Rectal smooth muscle tissue (tissue), 1 donor: ENCODE measurements at regions not wholly inside any gene's neighbourhood (a gene's known extent, or its start where the extent isn't known, plus 50 kb on each side); places are given as distances from the start of the nearest gene placed in this dataset.

Experiments used
- H3K27ac ChIP-seq: one replicate; pipeline ENCODE4 v1.7.0; 2013; ENCODE audit warnings: low read depth, low read length, inconsistent platforms
- H3K27me3 ChIP-seq: one replicate; pipeline ENCODE4 v1.7.0; 2013; ENCODE audit warnings: low read length; ENCODE audit not compliant: control insufficient read depth, insufficient read depth
- H3K36me3 ChIP-seq: one replicate; pipeline ENCODE4 v1.7.0; 2013; ENCODE audit warnings: low read length; ENCODE audit not compliant: control insufficient read depth, insufficient read depth
- H3K4me1 ChIP-seq: one replicate; pipeline ENCODE4 v1.7.0; 2013; ENCODE audit warnings: low read length; ENCODE audit not compliant: control insufficient read depth, insufficient read depth
- H3K4me3 ChIP-seq: one replicate; pipeline ENCODE4 v1.7.0; 2013; ENCODE audit warnings: low read length
- H3K9ac ChIP-seq: one replicate; pipeline ENCODE4 v1.7.0; 2013; ENCODE audit warnings: low read length

DNA sequence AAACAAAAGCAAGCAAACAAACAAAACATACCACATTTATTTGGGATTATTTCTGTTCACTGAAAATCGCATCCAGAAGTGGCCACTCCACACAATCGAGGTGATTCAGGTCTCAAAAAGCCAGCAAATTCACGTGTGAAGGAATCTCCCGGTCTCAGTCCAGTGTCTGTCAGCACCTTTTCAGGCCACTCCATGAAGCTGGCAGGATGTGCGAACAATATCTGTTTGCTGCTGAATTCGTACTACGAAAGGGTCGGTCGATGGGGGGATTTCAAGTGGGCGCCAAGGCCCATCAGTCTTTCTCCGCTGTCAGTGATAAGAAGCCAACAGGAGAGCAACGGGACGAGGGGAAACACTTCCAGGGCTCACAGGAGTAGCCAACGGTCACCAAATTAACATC lies 505.1 kb downstream of the IRX1 start:
- Histone ChIP-seq H3K9ac (no peak overlapping the region), H3K4me3 (no peak overlapping the region), H3K36me3 (no peaks in the 10 kb centered on the region), H3K4me1 (no peaks in the 10 kb centered on the region), H3K27me3 (no peaks in the 10 kb centered on the region), H3K27ac (no peak overlapping the region)

DNA sequence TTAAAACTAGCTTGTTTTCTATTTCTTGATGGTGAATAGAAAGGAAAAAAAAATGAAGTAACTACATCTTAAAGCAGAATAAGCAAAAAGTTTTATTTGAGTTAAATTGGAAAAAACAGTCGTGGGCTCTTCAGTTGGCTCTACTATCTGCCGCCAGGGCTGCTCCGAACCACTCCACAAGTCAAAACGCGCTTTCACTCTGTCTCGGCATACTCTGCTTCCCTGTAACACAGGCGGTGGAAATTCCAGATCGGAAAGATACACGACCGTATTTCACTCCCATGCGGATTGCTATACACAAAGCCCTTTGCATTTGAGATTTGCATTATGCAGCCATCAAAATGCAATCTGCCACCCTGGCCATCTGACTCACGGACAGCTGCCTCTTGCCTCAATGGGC lies 505.6 kb downstream of the IRX1 start:
- no peaks in the 10 kb centered on the region for H3K27me3 ChIP-seq
- H3K4me1 ChIP-seq, result no peaks in the 10 kb centered on the region
- H3K4me3 ChIP-seq, result no peak overlapping the region
- H3K27ac ChIP-seq, result no peak overlapping the region
- no peak overlapping the region for H3K9ac ChIP-seq
- H3K36me3 ChIP-seq, result no peaks in the 10 kb centered on the region

DNA sequence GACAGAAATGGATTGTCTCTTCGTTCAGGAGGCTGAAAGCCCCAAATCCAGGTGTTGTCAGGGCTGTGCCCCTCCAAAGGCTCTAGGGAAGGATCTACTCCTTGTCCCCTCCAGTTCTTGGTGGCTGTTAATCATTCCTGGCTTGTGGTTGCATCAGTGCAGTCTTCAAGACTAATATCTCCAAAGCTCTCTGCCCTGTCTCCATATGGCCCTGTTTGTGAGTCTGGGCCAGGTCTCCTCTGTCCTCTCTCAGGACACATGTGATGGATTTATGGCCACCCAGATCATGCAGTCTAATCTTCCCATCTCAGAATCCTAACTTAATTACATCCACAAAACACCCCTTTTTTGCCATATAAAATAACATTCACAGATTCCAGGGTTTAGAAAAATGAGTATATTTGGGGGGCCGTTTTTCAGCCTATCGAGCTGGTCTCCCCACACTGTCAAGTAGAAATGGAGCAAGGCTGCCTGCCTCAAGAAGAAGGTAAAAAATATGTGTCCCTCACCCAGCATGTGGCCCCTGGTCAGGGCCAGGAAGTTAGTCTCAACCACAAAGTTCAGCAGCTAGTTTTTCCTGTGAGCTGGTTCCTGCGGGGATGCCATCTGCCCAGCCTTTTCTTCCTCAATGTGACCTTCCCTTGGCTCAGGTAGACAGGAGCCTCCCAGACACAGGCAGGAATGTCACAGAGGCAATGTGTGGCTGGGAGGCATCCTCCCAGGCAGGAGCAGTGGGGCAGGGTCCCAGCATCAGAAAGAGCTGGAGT lies 509.4 kb downstream of the IRX1 start:
- Histone ChIP-seq H3K27me3 (no peaks in the 10 kb centered on the region), H3K9ac (no peak overlapping the region), H3K4me1 (no peaks in the 10 kb centered on the region), H3K4me3 (no peak overlapping the region), H3K36me3 (no peaks in the 10 kb centered on the region), H3K27ac (no peak overlapping the region)

DNA sequence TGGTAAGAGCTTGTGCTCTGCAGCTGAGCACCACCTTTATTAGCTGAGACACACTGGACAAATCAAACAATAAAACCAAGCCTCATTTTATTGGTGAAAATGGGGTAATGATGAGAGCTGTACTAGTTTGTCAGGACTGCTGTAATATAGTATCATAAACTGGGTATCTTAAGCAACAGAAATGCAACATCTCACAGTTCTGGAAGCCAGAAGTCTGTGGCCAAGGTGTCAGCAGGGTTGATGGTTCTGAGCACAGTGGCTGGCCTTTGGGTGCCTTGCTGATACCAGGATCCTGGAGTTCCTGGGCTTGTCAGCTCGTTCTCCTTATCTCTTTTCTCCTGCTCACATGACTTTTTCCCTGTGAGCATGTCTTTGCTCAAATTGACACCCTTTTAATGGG lies 513.1 kb downstream of the IRX1 start:
- no peak overlapping the region for H3K4me3 ChIP-seq
- H3K27me3 ChIP-seq, result no peaks in the 10 kb centered on the region

DNA sequence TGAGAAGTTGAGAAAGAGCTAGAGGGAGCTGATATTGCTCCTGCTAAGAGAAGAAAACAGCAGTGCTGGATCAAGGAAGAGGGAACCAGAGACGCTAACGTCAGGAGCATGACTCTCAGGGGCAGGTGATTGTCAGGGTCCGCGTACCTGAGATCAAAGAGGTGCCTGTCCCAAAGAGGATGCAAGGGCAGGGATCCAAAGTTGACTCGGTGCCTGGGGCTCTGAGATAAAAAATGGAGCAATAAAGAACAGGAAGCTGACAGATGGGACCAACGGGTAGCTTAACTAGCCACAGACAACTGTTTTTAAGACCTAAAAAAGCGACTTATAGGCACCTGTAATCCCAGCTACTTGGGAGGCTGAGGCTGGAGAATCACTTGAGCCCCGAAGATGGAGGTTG lies 517.8 kb downstream of the IRX1 start:
- H3K36me3 ChIP-seq, result no peaks in the 10 kb centered on the region
- H3K4me1 ChIP-seq, result no peaks in the 10 kb centered on the region
- no peak overlapping the region for H3K4me3 ChIP-seq
- no peaks in the 10 kb centered on the region for H3K27me3 ChIP-seq
- H3K9ac ChIP-seq, result no peak overlapping the region
- no peak overlapping the region for H3K27ac ChIP-seq

More for the DNA sequence above, 513.1 kb downstream of the IRX1 start:
- Histone ChIP-seq H3K4me1 (no peaks in the 10 kb centered on the region), H3K36me3 (no peaks in the 10 kb centered on the region), H3K27ac (no peak overlapping the region), H3K9ac (no peak overlapping the region)

DNA sequence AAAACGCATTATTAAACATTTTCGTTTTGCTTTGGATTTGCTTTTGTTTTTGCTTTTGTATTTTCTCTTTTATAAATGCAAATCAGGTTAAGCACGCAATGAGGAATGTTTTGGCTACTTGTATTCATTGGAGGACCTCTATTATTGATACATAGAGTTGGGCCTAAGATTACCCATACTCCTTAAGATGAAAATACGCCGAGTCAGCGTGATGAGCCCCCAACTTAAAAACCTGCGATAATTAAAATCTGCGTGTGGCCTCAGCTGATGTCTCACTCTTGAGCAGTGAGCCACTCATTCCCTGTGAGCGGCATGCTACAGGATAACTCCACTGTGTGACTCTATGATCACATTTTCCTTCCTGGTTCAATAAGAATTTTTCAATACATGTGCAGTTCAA lies 518.3 kb downstream of the IRX1 start:
- H3K4me1 ChIP-seq, result no peaks in the 10 kb centered on the region
- H3K4me3 ChIP-seq, result no peak overlapping the region
- no peak overlapping the region for H3K27ac ChIP-seq
- no peak overlapping the region for H3K9ac ChIP-seq
- H3K36me3 ChIP-seq, result no peaks in the 10 kb centered on the region
- no peaks in the 10 kb centered on the region for H3K27me3 ChIP-seq

DNA sequence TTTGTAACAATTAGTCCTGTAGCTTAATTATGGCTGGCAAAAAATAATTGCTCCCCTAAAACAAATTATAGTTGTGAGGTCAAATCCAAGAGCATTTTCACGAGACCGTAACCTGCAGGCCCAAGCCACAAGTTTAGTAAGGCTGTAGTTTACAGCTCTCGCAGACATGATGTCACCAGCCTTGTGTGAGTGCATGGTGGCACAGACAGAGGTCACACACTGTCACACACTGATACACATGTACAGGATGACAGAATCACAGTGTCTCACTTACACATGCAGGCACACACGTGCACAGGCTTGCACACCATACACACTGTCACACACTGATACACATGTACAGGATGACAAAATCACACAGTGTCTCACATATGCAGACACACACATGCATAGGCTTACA lies 518.8 kb downstream of the IRX1 start:
- Histone ChIP-seq H3K4me3 (no peak overlapping the region), H3K36me3 (no peaks in the 10 kb centered on the region), H3K27me3 (no peaks in the 10 kb centered on the region), H3K4me1 (no peaks in the 10 kb centered on the region), H3K27ac (no peak overlapping the region), H3K9ac (no peak overlapping the region)

DNA sequence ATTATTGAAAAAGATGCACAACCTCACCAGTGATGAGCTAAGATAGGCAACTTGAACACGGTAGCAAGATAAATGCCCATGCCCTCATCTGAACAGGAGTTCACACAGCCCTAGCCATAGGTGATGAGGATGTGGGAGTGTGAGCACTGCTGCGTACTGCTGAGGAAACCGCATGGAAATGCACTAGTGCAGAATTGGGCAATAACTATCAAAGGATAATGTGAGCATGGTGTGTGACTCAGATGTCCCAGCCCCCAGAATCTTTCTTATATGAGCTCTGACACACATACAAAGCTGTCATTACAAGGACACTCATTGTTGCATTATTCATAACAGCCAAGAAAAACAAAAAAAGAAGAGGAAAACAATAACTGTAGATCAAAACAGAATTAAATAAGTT lies 521.2 kb downstream of the IRX1 start:
- Histone ChIP-seq H3K4me3 (no peak overlapping the region), H3K27ac (no peak overlapping the region), H3K27me3 (no peaks in the 10 kb centered on the region), H3K9ac (no peak overlapping the region), H3K4me1 (no peaks in the 10 kb centered on the region), H3K36me3 (no peaks in the 10 kb centered on the region)

DNA sequence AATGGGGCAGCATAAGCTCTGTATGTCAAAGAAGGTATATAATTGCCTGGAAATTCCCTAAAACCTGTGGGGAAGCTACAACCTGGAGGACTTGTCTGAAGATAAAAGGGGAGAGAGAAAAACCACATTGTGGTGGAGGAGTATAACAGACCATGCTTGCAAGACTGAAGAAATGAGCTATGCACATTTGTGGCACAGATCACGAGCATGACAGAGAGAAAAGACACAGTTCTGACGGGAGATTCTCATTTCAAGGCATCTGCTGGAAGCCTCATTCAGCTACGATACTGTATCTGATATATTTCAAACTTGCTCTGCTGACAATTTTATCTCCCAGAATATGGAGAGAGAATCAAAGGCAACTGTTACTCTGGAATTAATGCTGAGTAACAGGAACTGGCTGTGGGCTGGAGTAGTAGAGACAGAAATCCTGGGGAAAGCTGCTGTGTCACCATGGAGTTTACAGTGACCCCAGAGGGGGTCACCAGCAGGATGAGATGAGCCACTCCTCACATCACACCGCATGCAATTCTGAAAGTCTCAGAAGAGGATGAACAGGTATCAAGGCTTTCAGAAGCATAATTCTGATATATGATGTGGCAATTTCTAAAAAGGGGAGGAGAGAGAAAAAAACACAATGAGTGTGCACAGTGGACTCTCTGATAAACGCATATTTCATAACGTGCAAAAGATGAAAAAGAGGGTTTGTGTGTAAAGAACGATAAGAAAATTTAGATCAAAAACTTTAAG lies 528.8 kb downstream of the IRX1 start:
- Histone ChIP-seq H3K4me1 (no peaks in the 10 kb centered on the region), H3K9ac (no peak overlapping the region), H3K36me3 (no peaks in the 10 kb centered on the region), H3K27me3 (no peaks in the 10 kb centered on the region), H3K27ac (no peak overlapping the region), H3K4me3 (no peak overlapping the region)

DNA sequence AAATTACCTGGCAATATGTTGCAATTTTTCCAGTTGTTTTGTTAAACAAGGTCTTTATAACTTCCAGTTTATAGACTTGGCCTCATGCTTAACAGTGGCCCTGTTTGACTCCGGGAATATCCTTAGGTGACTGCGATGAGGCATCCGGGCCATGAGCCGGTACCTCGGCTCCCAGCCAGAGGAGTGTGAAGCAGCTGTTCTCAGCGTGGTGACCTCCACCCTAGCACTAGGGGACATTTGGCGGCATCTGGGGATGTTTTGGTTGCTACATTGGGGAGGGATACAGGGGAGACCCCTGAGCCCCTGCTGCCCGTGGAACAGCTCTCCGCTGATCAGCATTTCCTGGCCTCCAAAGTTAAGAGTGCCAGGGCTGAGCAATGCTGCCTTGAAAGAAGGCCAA lies 533.4 kb downstream of the IRX1 start:
- no peaks in the 10 kb centered on the region for H3K27me3 ChIP-seq
- H3K27ac ChIP-seq, result no peak overlapping the region
- H3K4me1 ChIP-seq, result no peaks in the 10 kb centered on the region
- H3K36me3 ChIP-seq, result no peaks in the 10 kb centered on the region
- no peak overlapping the region for H3K4me3 ChIP-seq
- no peak overlapping the region for H3K9ac ChIP-seq

DNA sequence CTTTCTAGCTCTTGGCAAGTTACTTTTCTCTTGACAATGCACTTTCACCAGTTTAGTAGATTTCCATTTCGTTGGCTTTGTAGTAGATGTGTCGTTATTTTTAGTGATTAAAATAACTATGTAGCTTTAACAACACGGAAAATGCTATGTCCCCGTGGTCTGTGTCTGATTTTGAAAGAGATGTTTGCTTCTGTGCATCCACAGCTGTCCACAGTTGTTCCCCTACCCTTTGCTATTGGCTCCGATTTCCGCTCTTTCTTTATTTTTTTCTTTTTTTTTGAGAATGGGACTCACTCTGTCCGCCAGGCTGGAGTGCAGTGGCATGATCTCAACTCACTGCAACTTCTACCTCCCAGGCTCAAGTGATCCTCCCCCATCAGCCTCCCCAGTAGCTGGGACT lies 533.9 kb downstream of the IRX1 start:
- H3K4me1 ChIP-seq, result no peaks in the 10 kb centered on the region
- H3K9ac ChIP-seq, result no peak overlapping the region
- no peaks in the 10 kb centered on the region for H3K27me3 ChIP-seq
- no peaks in the 10 kb centered on the region for H3K36me3 ChIP-seq
- no peak overlapping the region for H3K4me3 ChIP-seq
- no peak overlapping the region for H3K27ac ChIP-seq

DNA sequence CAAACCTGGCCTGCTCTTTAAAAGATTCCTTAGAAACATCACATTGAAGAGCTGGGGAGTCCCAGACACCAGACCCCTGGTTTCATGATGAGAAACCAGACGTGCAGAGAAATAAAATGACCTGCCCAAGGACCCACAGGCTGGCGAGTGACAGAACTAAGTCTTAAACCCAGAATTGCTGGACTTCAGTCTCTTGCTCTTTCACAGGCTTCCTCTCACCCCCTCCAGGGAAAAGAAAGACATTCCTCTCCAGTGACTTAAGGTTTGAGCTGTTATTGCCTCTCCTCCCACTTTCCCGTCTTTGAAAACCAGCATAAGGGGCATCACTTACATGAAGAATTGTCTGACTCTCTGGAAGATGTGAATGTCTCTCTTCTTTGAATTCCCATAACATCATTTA lies 535.2 kb downstream of the IRX1 start:
- no peaks in the 10 kb centered on the region for H3K36me3 ChIP-seq
- H3K27ac ChIP-seq, result no peak overlapping the region
- H3K4me3 ChIP-seq, result no peak overlapping the region
- H3K27me3 ChIP-seq, result no peaks in the 10 kb centered on the region
- no peak overlapping the region for H3K9ac ChIP-seq
- no peaks in the 10 kb centered on the region for H3K4me1 ChIP-seq

DNA sequence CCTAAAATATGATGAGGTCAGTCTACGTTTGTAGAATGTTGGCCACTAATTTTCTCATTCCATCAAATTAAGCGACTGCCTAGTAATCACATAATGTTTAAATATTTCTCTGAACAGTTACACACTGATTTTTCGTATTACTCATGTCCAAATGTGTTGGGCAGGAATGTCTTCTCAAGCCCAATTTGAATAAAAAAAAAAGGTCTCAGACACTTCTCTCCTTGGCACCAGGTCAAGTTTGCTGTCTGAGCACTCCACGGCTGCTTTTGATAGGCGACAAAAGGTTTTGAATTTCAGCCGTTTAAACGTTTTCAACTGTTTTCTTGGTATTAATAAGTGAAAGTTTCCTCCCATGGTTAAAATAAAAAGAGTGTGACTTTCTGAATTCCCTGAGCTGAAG lies 542.1 kb downstream of the IRX1 start:
- no peak overlapping the region for H3K4me3 ChIP-seq
- H3K4me1 ChIP-seq, result no peaks in the 10 kb centered on the region
- H3K27me3 ChIP-seq, result no peaks in the 10 kb centered on the region
- H3K9ac ChIP-seq, result no peak overlapping the region
- H3K27ac ChIP-seq, result no peak overlapping the region
- no peaks in the 10 kb centered on the region for H3K36me3 ChIP-seq
